ENCODE measurements at regions not wholly inside any gene's neighbourhood (a gene's known extent, or its start where the extent isn't known, plus 50 kb on each side); places are given as distances from the start of the nearest gene placed in this dataset.
"Not testable (repeated sequence)": the region's sequence is repeated elsewhere in the genome, so short reads cannot be mapped to it uniquely, and the experiment has no call there.

DNA sequence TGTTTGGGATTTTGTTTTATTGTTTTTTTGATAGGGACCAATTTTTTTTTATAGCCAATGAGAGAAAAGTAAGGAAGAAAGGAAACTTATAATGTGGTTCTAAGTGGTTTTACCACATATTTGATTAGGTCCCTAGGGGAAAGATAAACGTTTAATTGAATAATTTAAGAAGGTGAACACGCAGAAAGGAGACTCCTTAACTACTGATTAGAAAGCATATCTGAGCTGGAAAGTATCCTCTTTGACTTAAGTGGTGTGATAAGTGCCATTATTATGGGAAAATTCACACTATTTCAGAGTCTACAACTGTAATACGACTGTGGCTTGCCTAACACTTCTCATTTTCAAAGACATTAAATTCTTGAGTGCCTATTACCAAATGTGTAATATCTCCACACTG is 106.5 kb upstream of the GRAMD1B start:
- BruUV-seq (replicated peaks) = no TSS peak
- intact Hi-C loops (cut with micrococcal nuclease; ENCODE audit: unreplicated experiment) = no loop called here
- peaks cover 3% of the 10 kb centered on the region for H3K27me3 Mint-ChIP-seq (ENCODE audit: unreplicated experiment)
- no peak overlapping the region for H3K4me3 Mint-ChIP-seq (ENCODE audit: low read depth, unreplicated experiment)
- CTCF ChIA-PET = no interaction called here
- H3K27ac Mint-ChIP-seq (ENCODE audit: unreplicated experiment) = no peak overlapping the region
- no peaks in the 10 kb centered on the region for H3K36me3 Mint-ChIP-seq (ENCODE audit: insufficient read depth, unreplicated experiment)
- H3K9me3 Mint-ChIP-seq (ENCODE audit: low read depth, unreplicated experiment) = no peaks in the 10 kb centered on the region
- no peaks in the 10 kb centered on the region for H3K4me1 Mint-ChIP-seq (ENCODE audit: low read depth, unreplicated experiment)
- TF ChIP-seq, protein P1, sequence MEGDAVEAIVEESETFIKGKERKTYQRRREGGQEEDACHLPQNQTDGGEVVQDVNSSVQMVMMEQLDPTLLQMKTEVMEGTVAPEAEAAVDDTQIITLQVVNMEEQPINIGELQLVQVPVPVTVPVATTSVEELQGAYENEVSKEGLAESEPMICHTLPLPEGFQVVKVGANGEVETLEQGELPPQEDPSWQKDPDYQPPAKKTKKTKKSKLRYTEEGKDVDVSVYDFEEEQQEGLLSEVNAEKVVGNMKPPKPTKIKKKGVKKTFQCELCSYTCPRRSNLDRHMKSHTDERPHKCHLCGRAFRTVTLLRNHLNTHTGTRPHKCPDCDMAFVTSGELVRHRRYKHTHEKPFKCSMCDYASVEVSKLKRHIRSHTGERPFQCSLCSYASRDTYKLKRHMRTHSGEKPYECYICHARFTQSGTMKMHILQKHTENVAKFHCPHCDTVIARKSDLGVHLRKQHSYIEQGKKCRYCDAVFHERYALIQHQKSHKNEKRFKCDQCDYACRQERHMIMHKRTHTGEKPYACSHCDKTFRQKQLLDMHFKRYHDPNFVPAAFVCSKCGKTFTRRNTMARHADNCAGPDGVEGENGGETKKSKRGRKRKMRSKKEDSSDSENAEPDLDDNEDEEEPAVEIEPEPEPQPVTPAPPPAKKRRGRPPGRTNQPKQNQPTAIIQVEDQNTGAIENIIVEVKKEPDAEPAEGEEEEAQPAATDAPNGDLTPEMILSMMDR (IDR thresholded peaks at IDR 0.05; ENCODE audit: unreplicated experiment) = no peak
- DNase-seq = no peak

DNA sequence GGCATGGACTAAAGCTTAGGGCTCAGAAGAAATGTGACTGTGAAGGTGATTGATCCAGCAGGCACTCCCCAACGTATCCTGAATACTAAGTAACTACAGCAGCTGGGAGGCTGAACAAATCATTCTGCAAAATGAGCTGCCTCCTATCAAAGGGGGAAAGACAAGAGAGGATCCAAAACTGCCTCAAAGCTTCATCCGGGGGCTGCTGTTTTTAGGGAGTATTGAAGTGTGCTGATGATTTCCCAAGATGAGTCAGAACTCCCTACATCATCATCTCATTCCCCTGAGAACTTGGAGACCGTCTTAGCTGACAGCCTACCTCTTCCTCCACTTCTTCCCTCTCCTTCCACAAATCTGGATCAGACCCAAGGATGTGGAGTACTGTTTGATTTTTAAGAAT is 108.4 kb upstream of the GRAMD1B start:
- H3K4me3 Mint-ChIP-seq (ENCODE audit: low read depth, unreplicated experiment) = no peak overlapping the region
- H3K27me3 Mint-ChIP-seq (ENCODE audit: unreplicated experiment) = no peaks in the 10 kb centered on the region
- DNase-seq = no peak
- no peaks in the 10 kb centered on the region for H3K9me3 Mint-ChIP-seq (ENCODE audit: low read depth, unreplicated experiment)
- H3K36me3 Mint-ChIP-seq (ENCODE audit: insufficient read depth, unreplicated experiment) = no peaks in the 10 kb centered on the region
- CTCF ChIA-PET = no interaction called here
- no TSS peak for BruUV-seq (replicated peaks)
- H3K27ac Mint-ChIP-seq (ENCODE audit: unreplicated experiment) = no peak overlapping the region
- intact Hi-C loops (cut with micrococcal nuclease; ENCODE audit: unreplicated experiment) = no loop called here
- TF ChIP-seq, protein P1 (IDR thresholded peaks at IDR 0.05; ENCODE audit: unreplicated experiment) = no peak
- H3K4me1 Mint-ChIP-seq (ENCODE audit: low read depth, unreplicated experiment) = no peaks in the 10 kb centered on the region

DNA sequence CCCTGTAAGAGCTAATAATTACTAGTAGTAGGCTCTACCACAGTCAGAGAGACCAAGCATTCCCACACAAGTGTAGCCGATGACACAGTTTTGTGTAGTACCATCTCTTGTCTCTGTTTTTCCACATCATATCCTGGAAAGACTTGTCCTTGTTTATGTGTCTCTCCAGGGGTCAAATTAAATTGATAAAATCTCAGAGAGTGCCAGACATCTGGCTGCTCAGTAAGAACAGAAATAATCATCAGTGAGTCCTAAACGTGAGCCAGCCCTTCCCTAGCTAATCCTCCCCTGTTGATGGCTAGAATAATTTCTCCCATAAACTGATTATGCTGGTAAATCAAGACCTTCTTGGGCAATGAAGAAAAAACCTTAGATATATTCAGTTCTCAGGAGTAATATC is 111.4 kb upstream of the GRAMD1B start:
- no TSS peak for BruUV-seq (replicated peaks)
- Mint-ChIP-seq H3K4me1 (ENCODE audit: low read depth, unreplicated experiment) (no peaks in the 10 kb centered on the region), H3K9me3 (ENCODE audit: low read depth, unreplicated experiment) (no peaks in the 10 kb centered on the region), H3K27ac (ENCODE audit: unreplicated experiment) (no peak overlapping the region), H3K27me3 (ENCODE audit: unreplicated experiment) (no peaks in the 10 kb centered on the region), H3K4me3 (ENCODE audit: low read depth, unreplicated experiment) (no peak overlapping the region), H3K36me3 (ENCODE audit: insufficient read depth, unreplicated experiment) (no peaks in the 10 kb centered on the region)
- intact Hi-C loops (cut with micrococcal nuclease; ENCODE audit: unreplicated experiment) = no loop called here
- TF ChIP-seq, protein P1 (IDR thresholded peaks at IDR 0.05; ENCODE audit: unreplicated experiment) = no peak
- DNase-seq = no peak
- CTCF ChIA-PET = interaction anchor here (0.7 kb wide), 1 partner anchor 9 kb away, joined by 5 read pairs; no protein-coding TSS in a partner anchor

DNA sequence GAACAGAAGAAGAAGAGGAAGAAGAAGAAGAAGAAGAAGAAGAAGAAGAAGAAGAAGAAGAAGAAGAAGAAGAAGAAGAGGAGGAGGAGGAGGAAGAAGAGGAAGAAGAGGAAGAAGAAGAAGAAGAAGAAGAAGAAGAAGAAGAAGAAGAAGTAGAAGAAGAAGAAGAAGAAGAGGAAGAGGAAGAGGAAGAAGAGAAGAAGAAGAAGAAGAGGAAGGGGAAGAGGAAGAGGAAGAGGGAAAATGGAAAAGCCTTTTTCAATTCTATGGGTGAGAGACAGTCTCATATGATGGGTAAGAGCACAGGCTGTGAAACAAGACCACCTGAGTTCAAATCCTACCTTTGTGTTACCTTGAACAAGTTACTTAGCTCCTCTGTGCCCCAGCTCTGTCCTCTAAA is 111.9 kb upstream of the GRAMD1B start:
- H3K4me1 Mint-ChIP-seq (ENCODE audit: low read depth, unreplicated experiment); intact Hi-C loops (cut with micrococcal nuclease; ENCODE audit: unreplicated experiment); H3K9me3 Mint-ChIP-seq (ENCODE audit: low read depth, unreplicated experiment); H3K27ac Mint-ChIP-seq (ENCODE audit: unreplicated experiment); H3K36me3 Mint-ChIP-seq (ENCODE audit: insufficient read depth, unreplicated experiment); H3K27me3 Mint-ChIP-seq (ENCODE audit: unreplicated experiment); CTCF ChIA-PET; DNase-seq; BruUV-seq (replicated peaks); H3K4me3 Mint-ChIP-seq (ENCODE audit: low read depth, unreplicated experiment): not testable (repeated sequence)

DNA sequence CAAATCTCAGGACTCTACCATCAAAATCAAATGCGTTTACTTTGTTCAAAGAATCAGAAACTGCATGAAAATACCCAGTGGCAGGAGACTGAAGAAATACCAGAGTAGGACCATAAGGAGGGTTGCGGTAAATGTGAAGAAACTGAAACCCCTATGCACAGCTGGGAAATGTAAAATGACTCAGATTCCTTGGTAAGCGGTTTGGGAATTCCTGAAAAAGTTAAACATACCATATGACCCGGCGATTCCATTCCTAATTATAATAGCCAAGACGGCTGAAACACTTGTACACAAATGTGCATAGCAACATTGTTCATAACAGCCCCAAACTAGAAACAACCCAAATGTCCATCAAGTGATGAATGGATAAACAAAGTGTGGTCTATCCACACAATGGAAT is 114.1 kb upstream of the GRAMD1B start:
- no peaks in the 10 kb centered on the region for H3K4me1 Mint-ChIP-seq (ENCODE audit: low read depth, unreplicated experiment)
- DNase-seq = no peak
- no peaks in the 10 kb centered on the region for H3K9me3 Mint-ChIP-seq (ENCODE audit: low read depth, unreplicated experiment)
- CTCF ChIA-PET = no interaction called here
- intact Hi-C loops (cut with micrococcal nuclease; ENCODE audit: unreplicated experiment) = no loop called here
- H3K4me3 Mint-ChIP-seq (ENCODE audit: low read depth, unreplicated experiment) = no peak overlapping the region
- H3K27ac Mint-ChIP-seq (ENCODE audit: unreplicated experiment) = no peak overlapping the region
- H3K27me3 Mint-ChIP-seq (ENCODE audit: unreplicated experiment) = no peaks in the 10 kb centered on the region
- TF ChIP-seq, protein P1 (IDR thresholded peaks at IDR 0.05; ENCODE audit: unreplicated experiment) = no peak
- BruUV-seq (replicated peaks) = no TSS peak
- H3K36me3 Mint-ChIP-seq (ENCODE audit: insufficient read depth, unreplicated experiment) = no peaks in the 10 kb centered on the region
